ENCODE measurements at regions not wholly inside any gene's neighbourhood (a gene's known extent, or its start where the extent isn't known, plus 50 kb on each side); places are given as distances from the start of the nearest gene placed in this dataset.

GRCh38 chr14:56709201-56709600 lies 101.1 kb downstream of the OTX2 start:
- Histone ChIP-seq H3K9me3 (ENCODE audit: control insufficient read depth, insufficient read depth, low read depth, low read length) (no peaks in the 10 kb centered on the region), H3K4me3 (ENCODE audit: low read depth, low read length) (no peak overlapping the region), H3K4me1 (ENCODE audit: control insufficient read depth, insufficient read depth, low read length) (no peaks in the 10 kb centered on the region), H3K36me3 (ENCODE audit: control insufficient read depth in 2 of 2, insufficient read depth in 1 of 2, low read length in 2 of 2) (no peaks in the 10 kb centered on the region), H3K27ac (ENCODE audit: extremely low read depth, low read depth, low read length) (no peak overlapping the region)
- ChIA-PET POLR2A (no interaction called here), CTCF (no interaction called here)
- TF ChIP-seq ZNF274 (IDR thresholded peaks at IDR 0.05; ENCODE audit: low read length): no peak
- TF ChIP-seq ZNF274 (tag by site-specific recombination; IDR thresholded peaks at IDR 0.05; ENCODE audit: borderline replicate concordance): no peak
- TF ChIP-seq FEZF1 (tag by site-specific recombination; IDR thresholded peaks at IDR 0.05): no peak
- TF ChIP-seq ZBTB49 (tag by site-specific recombination; IDR thresholded peaks at IDR 0.05; ENCODE audit: low read depth): no peak
- TF ChIP-seq GLIS1 (tag by site-specific recombination; IDR thresholded peaks at IDR 0.05): no peak
- no peak for TF ChIP-seq ZNF362 (tag by site-specific recombination; IDR thresholded peaks at IDR 0.05)
- no peak for TF ChIP-seq PRDM2 (tag by site-specific recombination; IDR thresholded peaks at IDR 0.05; ENCODE audit: borderline replicate concordance)
- TF ChIP-seq ZNF19 (tag by site-specific recombination; IDR thresholded peaks at IDR 0.05; ENCODE audit: low read depth): no peak
- TF ChIP-seq ZNF391 (tag by site-specific recombination; IDR thresholded peaks at IDR 0.05; ENCODE audit: borderline replicate concordance, low read depth): no peak
- TF ChIP-seq HOXA7 (CRISPR knock-in tag; IDR thresholded peaks at IDR 0.05; ENCODE audit: borderline replicate concordance): no peak
- TF ChIP-seq HOXD13 (CRISPR knock-in tag; IDR thresholded peaks at IDR 0.05; ENCODE audit: borderline replicate concordance): no peak
- no peak for TF ChIP-seq ZNF175 (tag by site-specific recombination; IDR thresholded peaks at IDR 0.05)
- TF ChIP-seq GLI4 (tag by site-specific recombination; IDR thresholded peaks at IDR 0.05): no peak
- TF ChIP-seq PRDM10 (tag by site-specific recombination; IDR thresholded peaks at IDR 0.05): no peak
- no peak for TF ChIP-seq ZNF704 (tag by site-specific recombination; IDR thresholded peaks at IDR 0.05)
- no peak for TF ChIP-seq ZBTB1 (tag by site-specific recombination; IDR thresholded peaks at IDR 0.05)
- no peak for TF ChIP-seq ZBTB10 (tag by site-specific recombination; IDR thresholded peaks at IDR 0.05)
- no peak for TF ChIP-seq PRDM1 (tag by site-specific recombination; IDR thresholded peaks at IDR 0.05)

All from HEK293 (cell line).